H1 (cell line): ENCODE measurements at regions not wholly inside any gene's neighbourhood (a gene's known extent, or its start where the extent isn't known, plus 50 kb on each side); places are given as distances from the start of the nearest gene placed in this dataset.

ENCODE experiments used
- BRCA1 ChIP-seq: IDR thresholded peaks from 2 replicates; pipeline ENCODE4 v1.6.1; 2012; ENCODE audit warnings: low read depth, low read length, improper control_type of control experiment
- CHD7 ChIP-seq: fragments of 300-600 bp; sonication (generic); IDR thresholded peaks from 2 replicates; pipeline ENCODE4 v1.7.1; 2012; ENCODE audit warnings: low read length, moderate library complexity, mild to moderate bottlenecking, inconsistent platforms; ENCODE audit not compliant: insufficient replicate concordance
- E2F6 ChIP-seq: IDR thresholded peaks from 2 replicates; pipeline ENCODE4 v1.6.1; 2012; ENCODE audit warnings: inconsistent platforms
- GTF2F1 ChIP-seq: IDR thresholded peaks from 2 replicates; pipeline ENCODE4 v1.6.1; 2012; ENCODE audit warnings: low read depth, low read length, improper control_type of control experiment, borderline replicate concordance
- NRF1 ChIP-seq: IDR thresholded peaks from 2 replicates; pipeline ENCODE4 v1.6.1; 2011; ENCODE audit warnings: mild to moderate bottlenecking, low read depth, low read length, improper control_type of control experiment
- SRF ChIP-seq: IDR thresholded peaks from 2 replicates; pipeline ENCODE4 v1.6.1; 2011; ENCODE audit warnings: mild to moderate bottlenecking, low read depth, low read length, moderate library complexity
- TF ChIP-seq, protein P1 (sequence below), 3 experiments: IDR thresholded peaks; 1 replicate in 2 of 3; 2 replicates in 1 of 3; pipeline versions ENCODE4 v1.5.1 to v1.6.1; 2011; ENCODE audit warnings: low read length in 3 of 3, mild to moderate bottlenecking in 3 of 3, inconsistent platforms in 2 of 3, low read depth in 1 of 3, moderate library complexity in 1 of 3; ENCODE audit not compliant: insufficient read depth in 1 of 3; ENCODE audit errors: control extremely low read depth in 1 of 3
- TF ChIP-seq, protein P2 (sequence below): IDR thresholded peaks from 2 replicates; pipeline ENCODE4 v1.6.1; 2011; ENCODE audit warnings: low read length, improper control_type of control experiment

DNA sequence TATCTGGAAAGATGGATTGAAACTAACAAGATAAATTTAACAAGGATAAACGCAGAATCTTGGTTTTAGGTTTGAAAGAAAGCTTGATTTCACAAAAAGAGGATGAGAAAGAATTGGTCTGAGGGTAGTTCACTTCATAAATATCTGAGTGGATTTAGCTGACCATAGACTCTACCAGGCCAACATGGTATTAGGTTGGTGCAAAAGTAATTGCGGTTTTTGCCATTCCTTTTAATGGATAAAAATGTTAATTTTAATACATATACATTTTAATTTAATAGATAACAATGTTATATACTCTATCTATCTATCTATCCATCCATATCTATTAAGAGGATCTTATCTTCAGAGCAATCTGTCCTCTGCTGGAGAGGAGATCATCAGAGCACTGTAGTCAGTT, 70.2 kb upstream of the PLXNA2 start (continued):
- TF ChIP-seq CHD7 (no peak), GTF2F1 (no peak), E2F6 (no peak), SRF (no peak), BRCA1 (no peak), NRF1 (no peak)
- TF ChIP-seq, protein P1, sequence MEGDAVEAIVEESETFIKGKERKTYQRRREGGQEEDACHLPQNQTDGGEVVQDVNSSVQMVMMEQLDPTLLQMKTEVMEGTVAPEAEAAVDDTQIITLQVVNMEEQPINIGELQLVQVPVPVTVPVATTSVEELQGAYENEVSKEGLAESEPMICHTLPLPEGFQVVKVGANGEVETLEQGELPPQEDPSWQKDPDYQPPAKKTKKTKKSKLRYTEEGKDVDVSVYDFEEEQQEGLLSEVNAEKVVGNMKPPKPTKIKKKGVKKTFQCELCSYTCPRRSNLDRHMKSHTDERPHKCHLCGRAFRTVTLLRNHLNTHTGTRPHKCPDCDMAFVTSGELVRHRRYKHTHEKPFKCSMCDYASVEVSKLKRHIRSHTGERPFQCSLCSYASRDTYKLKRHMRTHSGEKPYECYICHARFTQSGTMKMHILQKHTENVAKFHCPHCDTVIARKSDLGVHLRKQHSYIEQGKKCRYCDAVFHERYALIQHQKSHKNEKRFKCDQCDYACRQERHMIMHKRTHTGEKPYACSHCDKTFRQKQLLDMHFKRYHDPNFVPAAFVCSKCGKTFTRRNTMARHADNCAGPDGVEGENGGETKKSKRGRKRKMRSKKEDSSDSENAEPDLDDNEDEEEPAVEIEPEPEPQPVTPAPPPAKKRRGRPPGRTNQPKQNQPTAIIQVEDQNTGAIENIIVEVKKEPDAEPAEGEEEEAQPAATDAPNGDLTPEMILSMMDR (IDR thresholded peaks at IDR 0.05; ENCODE audit: control extremely low read depth in 1 of 3, insufficient read depth in 1 of 3, low read depth in 1 of 3, low read length in 3 of 3), result no peak
- TF ChIP-seq, protein P2, sequence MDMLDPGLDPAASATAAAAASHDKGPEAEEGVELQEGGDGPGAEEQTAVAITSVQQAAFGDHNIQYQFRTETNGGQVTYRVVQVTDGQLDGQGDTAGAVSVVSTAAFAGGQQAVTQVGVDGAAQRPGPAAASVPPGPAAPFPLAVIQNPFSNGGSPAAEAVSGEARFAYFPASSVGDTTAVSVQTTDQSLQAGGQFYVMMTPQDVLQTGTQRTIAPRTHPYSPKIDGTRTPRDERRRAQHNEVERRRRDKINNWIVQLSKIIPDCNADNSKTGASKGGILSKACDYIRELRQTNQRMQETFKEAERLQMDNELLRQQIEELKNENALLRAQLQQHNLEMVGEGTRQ, result no peak
